Mesenchymal stem cell (in vitro differentiated cells and primary cell): ENCODE measurements at regions not wholly inside any gene's neighbourhood (a gene's known extent, or its start where the extent isn't known, plus 50 kb on each side); places are given as distances from the start of the nearest gene placed in this dataset.

Source experiments
- DNase-seq: peaks from one replicate; pipeline ENCODE4 v3.0.0-alpha.2; 2013
- H2AFZ ChIP-seq: one replicate; pipeline ENCODE4 v1.6.1; 2013; ENCODE audit warnings: low read depth, mild to moderate bottlenecking, control low read depth, inconsistent platforms, low read length, moderate library complexity
- H2AK5ac ChIP-seq: 2 replicates; pipeline ENCODE4 v1.6.1; 2013; ENCODE audit warnings: low read length, moderate library complexity, mild to moderate bottlenecking, inconsistent platforms; ENCODE audit not compliant: severe bottlenecking
- H2BK120ac ChIP-seq: one replicate; pipeline ENCODE4 v1.6.1; 2013; ENCODE audit warnings: low read depth, mild to moderate bottlenecking, inconsistent platforms, low read length, moderate library complexity
- H2BK12ac ChIP-seq, 2 experiments: one replicate each; pipeline ENCODE4 v1.6.1; 2013; ENCODE audit warnings: inconsistent platforms in 2 of 2, low read length in 2 of 2, mild to moderate bottlenecking in 2 of 2, moderate library complexity in 2 of 2, control low read depth in 1 of 2
- H2BK15ac ChIP-seq: one replicate; pipeline ENCODE4 v1.6.1; 2013; ENCODE audit warnings: mild to moderate bottlenecking, low read depth, inconsistent platforms; ENCODE audit not compliant: poor library complexity, severe bottlenecking
- H2BK5ac ChIP-seq: 2 replicates; pipeline ENCODE4 v1.6.1; 2013; ENCODE audit warnings: low read depth, mild to moderate bottlenecking, low read length, control low read depth, inconsistent platforms; ENCODE audit not compliant: poor library complexity, severe bottlenecking
- H3K14ac ChIP-seq, 2 experiments: one replicate each; pipeline ENCODE4 v1.6.1; 2013; ENCODE audit warnings: inconsistent platforms in 2 of 2, low read length in 2 of 2, control low read depth in 1 of 2, mild to moderate bottlenecking in 1 of 2, moderate library complexity in 1 of 2
- H3K18ac ChIP-seq, 2 experiments: one replicate each; pipeline ENCODE4 v1.6.1; 2013; ENCODE audit warnings: inconsistent platforms in 2 of 2, low read length in 2 of 2, control low read depth in 1 of 2, low read depth in 1 of 2, mild to moderate bottlenecking in 1 of 2
- H3K23ac ChIP-seq, 2 experiments: one replicate each; pipeline ENCODE4 v1.6.1; 2013; ENCODE audit warnings: inconsistent platforms in 2 of 2, low read length in 2 of 2, mild to moderate bottlenecking in 2 of 2, moderate library complexity in 2 of 2, control low read depth in 1 of 2
- H3K27ac ChIP-seq: 2 replicates; pipeline ENCODE4 v1.5.1; 2013; ENCODE audit warnings: mild to moderate bottlenecking, moderate library complexity, low read length, control low read depth, inconsistent platforms; ENCODE audit not compliant: poor library complexity, severe bottlenecking
- H3K27me3 ChIP-seq, 2 experiments: 2 replicates each; pipeline versions ENCODE4 v1.6.1 to v1.7.0; 2013; ENCODE audit warnings: low read length in 2 of 2, mild to moderate bottlenecking in 2 of 2, moderate library complexity in 2 of 2, control low read depth in 1 of 2, inconsistent platforms in 1 of 2; ENCODE audit not compliant: control insufficient read depth in 1 of 2, insufficient read depth in 1 of 2
- H3K36me3 ChIP-seq, 2 experiments: 2 replicates each; pipeline versions ENCODE4 v1.6.1 to v1.7.0; 2013; ENCODE audit warnings: low read length in 2 of 2, control low read depth in 1 of 2, inconsistent platforms in 1 of 2, low read depth in 1 of 2, mild to moderate bottlenecking in 1 of 2; ENCODE audit not compliant: insufficient read depth in 2 of 2, control insufficient read depth in 1 of 2
- H3K4ac ChIP-seq, 2 experiments: one replicate each; pipeline ENCODE4 v1.6.1; 2013; ENCODE audit warnings: inconsistent platforms in 2 of 2, low read length in 2 of 2, mild to moderate bottlenecking in 2 of 2, moderate library complexity in 2 of 2, control low read depth in 1 of 2, low read depth in 1 of 2
- H3K4me1 ChIP-seq: 2 replicates; pipeline ENCODE4 v1.6.1; 2013; ENCODE audit warnings: low read depth, low read length, control low read depth; ENCODE audit not compliant: control insufficient read depth, insufficient read depth
- H3K4me2 ChIP-seq: 2 replicates; pipeline ENCODE4 v1.6.1; 2013; ENCODE audit warnings: low read length, mild to moderate bottlenecking, inconsistent platforms; ENCODE audit not compliant: poor library complexity, severe bottlenecking
- H3K4me3 ChIP-seq, 2 experiments: 2 replicates each; pipeline versions ENCODE4 v1.5.1 to v1.7.0; 2013; ENCODE audit warnings: low read length in 2 of 2, mild to moderate bottlenecking in 2 of 2, control low read depth in 1 of 2, low read depth in 1 of 2; ENCODE audit not compliant: insufficient read depth in 1 of 2
- H3K79me1 ChIP-seq: replicated peaks from 2 replicates; pipeline ENCODE4 v1.6.1; 2013; ENCODE audit warnings: mild to moderate bottlenecking, control low read depth, low read length, inconsistent platforms; ENCODE audit not compliant: poor library complexity, severe bottlenecking
- H3K9ac ChIP-seq: 2 replicates; pipeline ENCODE4 v1.7.0; 2013; ENCODE audit warnings: mild to moderate bottlenecking, low read length, moderate library complexity
- H3K9me3 ChIP-seq: 2 replicates; pipeline ENCODE4 v1.7.0; 2013; ENCODE audit warnings: mild to moderate bottlenecking, low read length; ENCODE audit not compliant: control insufficient read depth
- H4K8ac ChIP-seq: one replicate; pipeline ENCODE4 v1.6.1; 2013; ENCODE audit warnings: inconsistent platforms, mild to moderate bottlenecking, low read length, moderate library complexity
- H4K91ac ChIP-seq: one replicate; pipeline ENCODE4 v1.6.1; 2013; ENCODE audit warnings: mild to moderate bottlenecking, low read length, inconsistent platforms
- WGBS: methylation state at CpG from one replicate; pipeline ENCODE4 v1.1.7; 2013; ENCODE audit warnings: mixed read lengths; 5-methylcytosine and 5-hydroxymethylcytosine counted together

DNA sequence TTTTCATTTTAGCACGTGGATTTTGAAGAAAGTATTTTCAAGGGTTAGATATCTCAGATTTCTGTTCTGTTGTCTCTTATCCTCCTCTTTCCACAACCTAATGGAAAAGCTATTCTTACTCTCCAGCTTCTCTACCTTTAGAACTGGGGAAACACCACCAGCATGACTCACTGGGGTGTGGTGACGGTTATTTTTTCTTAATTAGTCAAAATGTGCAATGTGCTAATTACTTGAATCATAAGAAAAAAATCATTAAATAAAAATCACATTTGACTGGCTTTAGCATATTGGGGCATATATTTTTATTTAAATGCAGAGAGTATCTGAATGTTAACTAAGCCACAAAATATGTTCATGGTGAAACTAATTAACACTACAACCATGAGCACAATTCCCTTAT, 570.7 kb upstream of the AGTR1 start:
- Histone ChIP-seq H3K27me3 (no peaks in the 10 kb centered on the region), H3K9ac (no peak overlapping the region), H3K4ac (no peak overlapping the region), H4K91ac (no peak overlapping the region), H3K18ac (no peak overlapping the region), H3K23ac (no peak overlapping the region), H2BK5ac (no peak overlapping the region), H3K36me3 (no peaks in the 10 kb centered on the region), H2AFZ (no peak overlapping the region), H3K27ac (no peak overlapping the region), H3K79me1 (no peaks in the 10 kb centered on the region), H2BK120ac (no peak overlapping the region), H4K8ac (no peak overlapping the region), H3K14ac (no peak overlapping the region), H3K4me2 (no peak overlapping the region), H3K9me3 (no peaks in the 10 kb centered on the region), H3K4me1 (no peaks in the 10 kb centered on the region), H2BK12ac (no peak overlapping the region), H2AK5ac (no peak overlapping the region), H2BK15ac (no peak overlapping the region), H3K4me3 (no peak overlapping the region)
- no peak for DNase-seq
- no CpG with 5 or more reads among the region's 2 CpGs for WGBS

DNA sequence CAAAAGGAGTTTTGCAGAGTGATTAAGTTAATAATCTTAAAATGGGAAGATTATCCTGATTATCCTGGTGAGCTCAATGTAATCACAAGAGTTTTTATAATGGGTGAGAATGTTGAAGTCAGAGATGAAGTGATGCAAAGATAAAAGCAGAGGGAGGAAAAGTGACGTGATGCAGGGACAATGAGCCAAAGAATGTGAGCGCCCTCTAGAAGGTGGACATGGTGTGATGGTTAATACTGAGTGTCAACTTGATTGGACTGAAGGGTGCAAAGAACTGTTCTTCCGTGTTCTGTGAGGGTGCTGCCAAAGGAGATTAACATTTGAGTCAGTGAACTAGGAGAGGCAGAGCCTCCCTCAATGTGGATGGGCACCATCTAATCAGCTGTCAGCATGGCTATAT, 569.6 kb upstream of the AGTR1 start:
- Histone ChIP-seq H3K4me2 (no peak overlapping the region), H3K9me3 (no peaks in the 10 kb centered on the region), H2BK120ac (no peak overlapping the region), H3K18ac (no peak overlapping the region), H3K36me3 (no peaks in the 10 kb centered on the region), H3K27me3 (no peaks in the 10 kb centered on the region), H3K79me1 (no peaks in the 10 kb centered on the region), H3K9ac (no peak overlapping the region), H2AFZ (no peak overlapping the region), H2BK15ac (no peak overlapping the region), H3K23ac (no peak overlapping the region), H2AK5ac (no peak overlapping the region), H3K27ac (no peak overlapping the region), H2BK5ac (no peak overlapping the region), H3K4me1 (no peaks in the 10 kb centered on the region), H3K4me3 (no peak overlapping the region), H2BK12ac (no peak overlapping the region), H3K4ac (no peak overlapping the region), H4K8ac (no peak overlapping the region), H3K14ac (no peak overlapping the region), H4K91ac (no peak overlapping the region)
- WGBS, result 64% methylated on average over 3 of the region's 3 CpGs
- DNase-seq, result no peak

GRCh38 chr3:148131990-148132638, 565.6 kb upstream of the AGTR1 start:
- Histone ChIP-seq H3K79me1 (no peaks in the 10 kb centered on the region), H2AFZ (no peak overlapping the region), H2BK12ac (no peak overlapping the region), H3K4me2 (no peak overlapping the region), H3K4me3 (no peak overlapping the region), H3K9me3 (no peaks in the 10 kb centered on the region), H3K4me1 (no peaks in the 10 kb centered on the region), H3K27ac (no peak overlapping the region), H3K9ac (no peak overlapping the region), H2BK15ac (no peak overlapping the region), H2BK5ac (no peak overlapping the region), H4K8ac (no peak overlapping the region), H2BK120ac (no peak overlapping the region), H4K91ac (no peak overlapping the region), H3K14ac (no peak overlapping the region), H3K27me3 (no peaks in the 10 kb centered on the region), H3K23ac (no peak overlapping the region), H3K4ac (no peak overlapping the region), H2AK5ac (no peak overlapping the region), H3K18ac (no peak overlapping the region), H3K36me3 (no peaks in the 10 kb centered on the region)
- DNase-seq, result no peak
- 100% methylated on average over 3 of the region's 3 CpGs for WGBS

DNA sequence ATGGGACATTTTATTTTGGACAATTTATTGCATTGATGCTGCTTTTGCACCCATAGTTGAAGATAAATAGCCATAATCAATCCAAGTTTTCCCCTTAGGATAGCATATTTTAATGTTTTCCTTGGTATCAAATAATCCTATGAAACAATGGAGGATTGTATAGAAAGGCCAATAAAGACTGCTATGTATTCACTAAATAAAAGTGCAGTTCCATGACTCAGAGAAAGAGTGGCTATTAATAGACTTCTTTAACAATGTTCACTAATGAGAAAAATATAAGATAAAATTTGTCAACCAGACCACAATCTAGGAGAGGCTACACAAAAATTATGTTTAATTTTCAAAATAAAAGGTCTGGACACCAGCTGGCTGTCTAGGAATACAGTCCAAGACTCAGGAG, 560.9 kb upstream of the AGTR1 start:
- no peak overlapping the region for H2BK12ac ChIP-seq
- DNase-seq, result no peak
- no peaks in the 10 kb centered on the region for H3K27me3 ChIP-seq
- H3K36me3 ChIP-seq, result no peaks in the 10 kb centered on the region
- H3K4me3 ChIP-seq, result no peak overlapping the region
- no peak overlapping the region for H4K8ac ChIP-seq
- H3K9ac ChIP-seq, result no peak overlapping the region
- H3K18ac ChIP-seq, result no peak overlapping the region
- no peak overlapping the region for H2AK5ac ChIP-seq
- H2BK15ac ChIP-seq, result no peak overlapping the region
- no peak overlapping the region for H3K27ac ChIP-seq
- H4K91ac ChIP-seq, result no peak overlapping the region
- no peak overlapping the region for H3K23ac ChIP-seq
- H3K79me1 ChIP-seq, result no peaks in the 10 kb centered on the region
- H3K4me1 ChIP-seq, result no peaks in the 10 kb centered on the region
- H3K9me3 ChIP-seq, result no peaks in the 10 kb centered on the region
- H2AFZ ChIP-seq, result no peak overlapping the region
- no peak overlapping the region for H3K4ac ChIP-seq
- no peak overlapping the region for H3K4me2 ChIP-seq
- no peak overlapping the region for H2BK5ac ChIP-seq
- H2BK120ac ChIP-seq, result no peak overlapping the region
- H3K14ac ChIP-seq, result no peak overlapping the region
